DOHH2 (cell line): ENCODE measurements at regions not wholly inside any gene's neighbourhood (a gene's known extent, or its start where the extent isn't known, plus 50 kb on each side); places are given as distances from the start of the nearest gene placed in this dataset.

Source experiments
- H3F3A ChIP-seq: fragments of 200-600 bp; sonication (generic), shearing (Covaris generic); 2 replicates; pipeline ENCODE4 v1.6.0; 2016; ENCODE audit warnings: antibody characterized with exemption, mild to moderate bottlenecking; ENCODE audit not compliant: control insufficient read depth, insufficient read depth
- H3K27ac ChIP-seq: fragments of 200-600 bp; sonication (generic); 2 replicates; pipeline ENCODE4 v1.5.1; 2014; ENCODE audit warnings: low read depth, mild to moderate bottlenecking, low read length, moderate library complexity
- H3K27me3 ChIP-seq: fragments of 200-600 bp; sonication (generic); 2 replicates; pipeline ENCODE4 v1.6.1; 2014; ENCODE audit warnings: mild to moderate bottlenecking, low read length, mixed read lengths; ENCODE audit not compliant: control insufficient read depth
- H3K36me3 ChIP-seq: fragments of 200-600 bp; sonication (generic); 2 replicates; pipeline ENCODE4 v1.6.1; 2014; ENCODE audit warnings: mild to moderate bottlenecking, low read length, moderate library complexity, mixed read lengths; ENCODE audit not compliant: control insufficient read depth
- H3K4me1 ChIP-seq: fragments of 200-600 bp; sonication (generic); 2 replicates; pipeline ENCODE4 v1.6.1; 2014; ENCODE audit warnings: mild to moderate bottlenecking, low read length, mixed read lengths; ENCODE audit not compliant: control insufficient read depth
- H3K4me2 ChIP-seq: fragments of 200-600 bp; sonication (generic); 2 replicates; pipeline ENCODE4 v1.6.0; 2014; ENCODE audit warnings: mild to moderate bottlenecking, low read length, moderate library complexity
- H3K4me3 ChIP-seq: fragments of 200-600 bp; sonication (generic); 2 replicates; pipeline ENCODE4 v1.5.1; 2014; ENCODE audit warnings: mild to moderate bottlenecking, low read length, mixed read lengths
- H3K79me2 ChIP-seq: fragments of 200-600 bp; sonication (generic); 2 replicates; pipeline ENCODE4 v1.6.1; 2014; ENCODE audit warnings: mild to moderate bottlenecking, low read length, mixed read lengths; ENCODE audit not compliant: control insufficient read depth
- H3K9me2 ChIP-seq: fragments of 200-600 bp; sonication (generic); replicated peaks from 2 replicates; pipeline ENCODE4 v1.6.1; 2014; ENCODE audit warnings: mild to moderate bottlenecking, low read length, mixed read lengths; ENCODE audit not compliant: control insufficient read depth
- H3K9me3 ChIP-seq: fragments of 200-600 bp; sonication (generic); 2 replicates; pipeline ENCODE4 v1.6.1; 2014; ENCODE audit warnings: antibody characterized with exemption, low read length, mixed read lengths; ENCODE audit not compliant: control insufficient read depth, insufficient read depth
- H4K20me1 ChIP-seq: fragments of 200-600 bp; sonication (generic); 2 replicates; pipeline ENCODE4 v1.6.0; 2014; ENCODE audit warnings: low read depth, mild to moderate bottlenecking, antibody characterized with exemption, low read length, moderate library complexity; ENCODE audit not compliant: control insufficient read depth, insufficient read depth
- CTCF ChIP-seq: fragments of 200-600 bp; sonication (generic); IDR thresholded peaks from one replicate; pipeline ENCODE4 v1.5.1; 2014; ENCODE audit warnings: antibody characterized with exemption, mild to moderate bottlenecking, low read depth, low read length; ENCODE audit not compliant: poor library complexity, severe bottlenecking
- EZH2phosphoT487 ChIP-seq: fragments of 200-600 bp; sonication (generic); IDR thresholded peaks from 2 replicates; pipeline ENCODE4 v1.6.1; 2017; ENCODE audit warnings: borderline replicate concordance, mild to moderate bottlenecking, antibody characterized with exemption, low read length, moderate library complexity, mixed read lengths

- Histone ChIP-seq H3K27me3 (no peaks in the 10 kb centered on the region), H3K4me3 (no peak overlapping the region), H3K4me1 (no peaks in the 10 kb centered on the region), H3K9me2 (no peaks in the 10 kb centered on the region), H3K4me2 (no peak overlapping the region), H3K79me2 (no peaks in the 10 kb centered on the region), H3F3A (no peaks in the 10 kb centered on the region), H3K36me3 (no peaks in the 10 kb centered on the region), H3K27ac (no peak overlapping the region), H3K9me3 (no peaks in the 10 kb centered on the region), H4K20me1 (no peaks in the 10 kb centered on the region)
- TF ChIP-seq EZH2phosphoT487 (no peak), CTCF (no peak)
Observed at GRCh38 chr17:79469646-79470045, 141.2 kb downstream of the RBFOX3 start.

GRCh38 chr17:79468183-79468944 is 142.5 kb downstream of the RBFOX3 start:
- TF ChIP-seq EZH2phosphoT487 (no peak), CTCF (no peak)
- Histone ChIP-seq H3K4me3 (no peak overlapping the region), H3K27ac (no peak overlapping the region), H3K36me3 (no peaks in the 10 kb centered on the region), H4K20me1 (no peaks in the 10 kb centered on the region), H3K4me2 (no peak overlapping the region), H3K9me2 (no peaks in the 10 kb centered on the region), H3K4me1 (no peaks in the 10 kb centered on the region), H3K79me2 (no peaks in the 10 kb centered on the region), H3K27me3 (no peaks in the 10 kb centered on the region), H3K9me3 (no peaks in the 10 kb centered on the region), H3F3A (no peaks in the 10 kb centered on the region)

GRCh38 chr17:79466562-79467350 is 144.1 kb downstream of the RBFOX3 start:
- Histone ChIP-seq H3K4me3 (no peak overlapping the region), H3K9me3 (no peaks in the 10 kb centered on the region), H3K79me2 (no peaks in the 10 kb centered on the region), H3K4me1 (no peaks in the 10 kb centered on the region), H3K4me2 (no peak overlapping the region), H3F3A (no peaks in the 10 kb centered on the region), H3K27me3 (no peaks in the 10 kb centered on the region), H3K36me3 (no peaks in the 10 kb centered on the region), H3K27ac (no peak overlapping the region), H3K9me2 (no peaks in the 10 kb centered on the region), H4K20me1 (no peaks in the 10 kb centered on the region)
- TF ChIP-seq EZH2phosphoT487 (no peak), CTCF (no peak)
